GM20000 (cell line): ENCODE measurements at regions not wholly inside any gene's neighbourhood (a gene's known extent, or its start where the extent isn't known, plus 50 kb on each side); places are given as distances from the start of the nearest gene placed in this dataset.

ENCODE experiments used
- DNase-seq: peaks from one replicate; pipeline ENCODE4 v3.0.0; 2012; ENCODE audit warnings: low spot score
- TF ChIP-seq, protein P1 (sequence below): IDR thresholded peaks from 2 replicates; pipeline ENCODE4 v1.5.1; 2012; ENCODE audit warnings: mild to moderate bottlenecking, control low read depth; ENCODE audit errors: extremely low read depth, missing control alignments

DNA sequence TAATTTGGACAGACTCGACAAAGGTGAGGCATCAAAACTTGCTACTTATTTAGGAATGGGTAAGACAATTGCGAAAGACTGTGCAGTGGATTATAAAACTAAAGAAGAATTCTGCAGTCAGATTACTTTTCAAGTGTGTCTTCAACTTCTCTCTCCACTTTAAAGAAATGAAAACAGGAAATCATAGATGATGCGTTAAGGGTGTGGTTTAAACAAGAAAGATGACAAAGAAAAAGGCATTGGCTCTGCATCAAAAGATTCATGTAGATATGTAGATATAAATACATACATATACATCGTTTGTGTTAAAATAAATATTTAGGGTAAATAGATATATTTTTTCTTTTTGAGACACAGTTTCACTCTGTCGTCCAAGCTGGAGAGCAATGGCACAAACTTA lies 74.6 kb upstream of the PARP11 start:
- TF ChIP-seq, protein P1, sequence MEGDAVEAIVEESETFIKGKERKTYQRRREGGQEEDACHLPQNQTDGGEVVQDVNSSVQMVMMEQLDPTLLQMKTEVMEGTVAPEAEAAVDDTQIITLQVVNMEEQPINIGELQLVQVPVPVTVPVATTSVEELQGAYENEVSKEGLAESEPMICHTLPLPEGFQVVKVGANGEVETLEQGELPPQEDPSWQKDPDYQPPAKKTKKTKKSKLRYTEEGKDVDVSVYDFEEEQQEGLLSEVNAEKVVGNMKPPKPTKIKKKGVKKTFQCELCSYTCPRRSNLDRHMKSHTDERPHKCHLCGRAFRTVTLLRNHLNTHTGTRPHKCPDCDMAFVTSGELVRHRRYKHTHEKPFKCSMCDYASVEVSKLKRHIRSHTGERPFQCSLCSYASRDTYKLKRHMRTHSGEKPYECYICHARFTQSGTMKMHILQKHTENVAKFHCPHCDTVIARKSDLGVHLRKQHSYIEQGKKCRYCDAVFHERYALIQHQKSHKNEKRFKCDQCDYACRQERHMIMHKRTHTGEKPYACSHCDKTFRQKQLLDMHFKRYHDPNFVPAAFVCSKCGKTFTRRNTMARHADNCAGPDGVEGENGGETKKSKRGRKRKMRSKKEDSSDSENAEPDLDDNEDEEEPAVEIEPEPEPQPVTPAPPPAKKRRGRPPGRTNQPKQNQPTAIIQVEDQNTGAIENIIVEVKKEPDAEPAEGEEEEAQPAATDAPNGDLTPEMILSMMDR: no peak

DNA sequence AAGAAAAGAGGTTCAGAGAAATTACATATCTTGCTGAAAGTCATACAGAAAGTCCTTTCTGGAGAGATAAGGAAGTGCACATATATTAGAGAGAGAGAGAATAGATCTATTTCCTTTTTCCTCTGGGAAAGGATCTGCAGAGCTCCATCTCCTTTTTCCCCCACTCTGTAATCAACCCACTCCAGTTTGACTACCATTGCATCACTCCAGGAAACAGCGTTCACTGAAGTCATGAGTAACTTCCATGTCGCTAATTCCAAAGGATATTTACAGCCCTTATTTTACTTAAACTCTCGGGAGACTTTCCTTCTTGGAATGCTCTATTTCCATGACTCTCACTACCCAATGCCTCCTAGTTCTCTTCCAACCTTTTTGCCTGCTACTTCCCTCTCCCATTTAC lies 72.5 kb upstream of the PARP11 start:
- TF ChIP-seq, protein P1: no peak
- DNase-seq: no peak

More for the DNA sequence above, 74.6 kb upstream of the PARP11 start:
- DNase-seq: no peak

DNA sequence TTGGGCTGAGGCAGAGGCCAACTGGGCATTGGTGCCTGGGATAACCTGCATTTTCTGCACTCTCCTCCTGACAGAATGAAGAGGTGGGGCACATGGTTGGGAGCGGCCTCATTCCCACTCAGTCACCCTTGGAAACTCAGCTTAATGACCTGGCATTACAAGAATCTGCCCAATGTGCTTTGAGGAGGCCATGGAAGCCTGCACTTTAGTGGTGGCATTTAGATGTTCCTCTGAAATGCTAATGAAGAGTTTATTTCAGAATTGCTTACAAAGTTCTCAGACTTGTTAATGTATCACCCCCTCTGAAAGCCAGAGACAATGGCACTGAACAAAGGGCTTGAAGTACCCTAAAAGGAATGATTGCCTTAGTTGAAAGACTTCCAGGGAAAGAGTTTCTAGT lies 71.4 kb upstream of the PARP11 start:
- DNase-seq: no peak
- TF ChIP-seq, protein P1: no peak

GRCh38 chr12:3938042-3938544 lies 64.9 kb upstream of the PARP11 start:
- DNase-seq: no peak
- TF ChIP-seq, protein P1: no peak

GRCh38 chr12:3935078-3935477 lies 61.9 kb upstream of the PARP11 start:
- DNase-seq: no peak
- TF ChIP-seq, protein P1: no peak

DNA sequence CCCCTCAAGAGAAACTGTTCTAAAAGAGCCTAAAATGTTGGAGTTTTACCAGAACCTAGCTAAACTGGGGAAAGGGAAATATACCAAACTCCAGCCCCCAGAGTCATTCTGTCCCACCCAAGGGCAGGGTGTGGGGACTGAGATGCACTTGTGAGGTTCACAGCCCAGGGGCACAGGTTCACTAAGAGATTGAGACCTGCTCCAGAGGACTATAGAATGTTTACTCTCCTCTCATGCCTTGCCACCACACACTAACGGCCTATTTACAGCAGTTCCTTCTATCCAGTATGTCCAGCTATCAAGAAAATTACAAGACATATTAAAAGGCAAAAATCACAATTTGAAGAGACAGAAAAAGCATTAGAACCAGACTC lies 60.6 kb upstream of the PARP11 start:
- DNase-seq: no peak
- TF ChIP-seq, protein P1: no peak

DNA sequence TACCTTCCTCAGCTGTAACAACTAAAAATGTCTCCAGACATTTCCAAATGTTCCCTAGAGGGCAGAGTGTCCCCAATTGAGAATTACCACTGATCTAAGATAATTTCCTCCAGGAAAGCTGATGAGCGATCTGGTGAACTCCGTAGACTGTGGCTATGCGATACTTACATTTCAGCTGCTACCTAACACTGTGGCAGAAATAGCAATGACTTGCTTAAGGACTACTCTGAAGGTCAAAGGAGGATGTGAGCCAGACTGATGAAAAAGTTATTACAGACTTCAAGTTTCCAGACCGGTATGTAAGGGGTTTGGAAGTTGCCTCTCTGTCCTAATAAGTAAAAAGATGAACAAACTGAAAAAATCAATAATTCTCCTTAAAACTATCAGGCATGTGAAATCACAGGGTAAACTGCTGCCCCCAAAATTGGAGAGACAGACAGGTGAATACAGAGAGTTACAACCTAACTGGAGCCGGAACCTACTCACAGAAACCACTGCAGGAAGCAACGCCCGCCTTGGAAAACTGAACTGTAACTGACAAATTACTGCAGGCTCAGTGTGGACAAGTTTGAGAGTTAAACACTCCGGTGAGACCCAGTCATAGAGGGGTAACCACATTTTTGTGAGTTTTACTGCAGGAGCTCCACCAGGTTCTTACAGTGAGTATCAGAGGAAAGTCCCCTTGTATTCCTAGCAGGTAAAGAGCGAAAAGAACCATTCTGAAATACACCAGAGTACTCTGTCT lies 60.0 kb upstream of the PARP11 start:
- no peak for DNase-seq
- TF ChIP-seq, protein P1: no peak
